ENCODE measurements at regions not wholly inside any gene's neighbourhood (a gene's known extent, or its start where the extent isn't known, plus 50 kb on each side); places are given as distances from the start of the nearest gene placed in this dataset.
"Not testable (repeated sequence)": the region's sequence is repeated elsewhere in the genome, so short reads cannot be mapped to it uniquely, and the experiment has no call there.

GRCh38 chr7:124618051-124618450, 147.5 kb downstream of the GPR37 start:
- not testable (repeated sequence) for TF ChIP-seq ELF1 (IDR thresholded peaks at IDR 0.05); CHD2 (IDR thresholded peaks at IDR 0.05; ENCODE audit: low read length, partially characterized antibody); EZH2phosphoT487 (IDR thresholded peaks at IDR 0.05; ENCODE audit: borderline replicate concordance, low read depth); RAD21 (IDR thresholded peaks at IDR 0.05; ENCODE audit: low read length); EP300 (IDR thresholded peaks at IDR 0.05; ENCODE audit: borderline replicate concordance in 1 of 2, low read depth in 1 of 2, low read length in 1 of 2); JUND (IDR thresholded peaks at IDR 0.05); CTCF (IDR thresholded peaks at IDR 0.05); SIN3A (IDR thresholded peaks at IDR 0.05; ENCODE audit: borderline replicate concordance, low read depth, low read length); SMC3 (IDR thresholded peaks at IDR 0.05; ENCODE audit: low read depth, low read length); RFX5 (IDR thresholded peaks at IDR 0.05; ENCODE audit: low read length); POLR2AphosphoS5 (IDR thresholded peaks at IDR 0.05; ENCODE audit: low read depth, low read length)
- TF ChIP-seq, protein P1, sequence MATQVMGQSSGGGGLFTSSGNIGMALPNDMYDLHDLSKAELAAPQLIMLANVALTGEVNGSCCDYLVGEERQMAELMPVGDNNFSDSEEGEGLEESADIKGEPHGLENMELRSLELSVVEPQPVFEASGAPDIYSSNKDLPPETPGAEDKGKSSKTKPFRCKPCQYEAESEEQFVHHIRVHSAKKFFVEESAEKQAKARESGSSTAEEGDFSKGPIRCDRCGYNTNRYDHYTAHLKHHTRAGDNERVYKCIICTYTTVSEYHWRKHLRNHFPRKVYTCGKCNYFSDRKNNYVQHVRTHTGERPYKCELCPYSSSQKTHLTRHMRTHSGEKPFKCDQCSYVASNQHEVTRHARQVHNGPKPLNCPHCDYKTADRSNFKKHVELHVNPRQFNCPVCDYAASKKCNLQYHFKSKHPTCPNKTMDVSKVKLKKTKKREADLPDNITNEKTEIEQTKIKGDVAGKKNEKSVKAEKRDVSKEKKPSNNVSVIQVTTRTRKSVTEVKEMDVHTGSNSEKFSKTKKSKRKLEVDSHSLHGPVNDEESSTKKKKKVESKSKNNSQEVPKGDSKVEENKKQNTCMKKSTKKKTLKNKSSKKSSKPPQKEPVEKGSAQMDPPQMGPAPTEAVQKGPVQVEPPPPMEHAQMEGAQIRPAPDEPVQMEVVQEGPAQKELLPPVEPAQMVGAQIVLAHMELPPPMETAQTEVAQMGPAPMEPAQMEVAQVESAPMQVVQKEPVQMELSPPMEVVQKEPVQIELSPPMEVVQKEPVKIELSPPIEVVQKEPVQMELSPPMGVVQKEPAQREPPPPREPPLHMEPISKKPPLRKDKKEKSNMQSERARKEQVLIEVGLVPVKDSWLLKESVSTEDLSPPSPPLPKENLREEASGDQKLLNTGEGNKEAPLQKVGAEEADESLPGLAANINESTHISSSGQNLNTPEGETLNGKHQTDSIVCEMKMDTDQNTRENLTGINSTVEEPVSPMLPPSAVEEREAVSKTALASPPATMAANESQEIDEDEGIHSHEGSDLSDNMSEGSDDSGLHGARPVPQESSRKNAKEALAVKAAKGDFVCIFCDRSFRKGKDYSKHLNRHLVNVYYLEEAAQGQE (IDR thresholded peaks at IDR 0.05; ENCODE audit: low read depth, low read length): not testable (repeated sequence)

Measured in SK-N-SH (cell line).